ENCODE measurements at regions not wholly inside any gene's neighbourhood (a gene's known extent, or its start where the extent isn't known, plus 50 kb on each side); places are given as distances from the start of the nearest gene placed in this dataset.

DNA sequence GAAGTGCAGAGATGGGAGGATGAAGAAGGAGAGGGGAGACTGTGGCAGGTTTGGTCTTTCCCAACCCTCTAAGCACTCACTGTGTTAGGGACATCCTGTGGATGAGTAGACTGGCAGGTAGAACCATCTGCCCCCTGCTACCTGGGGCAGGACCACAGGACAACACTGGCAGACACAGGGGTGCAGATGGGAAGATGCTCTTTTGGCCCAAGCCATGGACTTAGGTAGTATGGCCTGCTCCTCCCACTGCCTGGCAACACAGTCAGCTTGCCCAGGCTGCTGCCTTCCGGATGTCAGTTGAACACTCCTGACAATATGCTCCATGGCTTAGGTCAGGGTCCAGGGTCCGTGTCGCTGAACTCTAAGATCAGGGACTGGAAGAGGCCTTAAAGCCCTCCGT lies 140.7 kb upstream of the NAV2 start:
- TF ChIP-seq, protein P1, sequence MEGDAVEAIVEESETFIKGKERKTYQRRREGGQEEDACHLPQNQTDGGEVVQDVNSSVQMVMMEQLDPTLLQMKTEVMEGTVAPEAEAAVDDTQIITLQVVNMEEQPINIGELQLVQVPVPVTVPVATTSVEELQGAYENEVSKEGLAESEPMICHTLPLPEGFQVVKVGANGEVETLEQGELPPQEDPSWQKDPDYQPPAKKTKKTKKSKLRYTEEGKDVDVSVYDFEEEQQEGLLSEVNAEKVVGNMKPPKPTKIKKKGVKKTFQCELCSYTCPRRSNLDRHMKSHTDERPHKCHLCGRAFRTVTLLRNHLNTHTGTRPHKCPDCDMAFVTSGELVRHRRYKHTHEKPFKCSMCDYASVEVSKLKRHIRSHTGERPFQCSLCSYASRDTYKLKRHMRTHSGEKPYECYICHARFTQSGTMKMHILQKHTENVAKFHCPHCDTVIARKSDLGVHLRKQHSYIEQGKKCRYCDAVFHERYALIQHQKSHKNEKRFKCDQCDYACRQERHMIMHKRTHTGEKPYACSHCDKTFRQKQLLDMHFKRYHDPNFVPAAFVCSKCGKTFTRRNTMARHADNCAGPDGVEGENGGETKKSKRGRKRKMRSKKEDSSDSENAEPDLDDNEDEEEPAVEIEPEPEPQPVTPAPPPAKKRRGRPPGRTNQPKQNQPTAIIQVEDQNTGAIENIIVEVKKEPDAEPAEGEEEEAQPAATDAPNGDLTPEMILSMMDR (IDR thresholded peaks at IDR 0.05): no peak
- TF ChIP-seq POLR2AphosphoS5 (IDR thresholded peaks at IDR 0.05): no peak

All from breast epithelium (tissue), 3 donors.